MCF 10A (cell line): ENCODE measurements at regions not wholly inside any gene's neighbourhood (a gene's known extent, or its start where the extent isn't known, plus 50 kb on each side); places are given as distances from the start of the nearest gene placed in this dataset.
"Not testable (repeated sequence)": the region's sequence is repeated elsewhere in the genome, so short reads cannot be mapped to it uniquely, and the experiment has no call there.

Source experiments
- BruUV-seq: library from RNA; stranded (reverse); fragments of 400-500 nt; replicated peaks from 2 replicates; lab custom pipeline; 2021; lab: Mats Ljungman, UMichigan
- CTCF ChIA-PET: fragments of 300-600 bp; sonication (Branson Sonifier 250); formaldehyde crosslinking; extraction: SDS; loops from one replicate; lab custom pipeline; 2021; ENCODE audit warnings: antibody characterized with exemption, inconsistent platforms; lab: Yijun Ruan, JAX
- POLR2A ChIA-PET: fragments of 300-600, 350-650 bp; sonication (Branson Sonifier 250); formaldehyde crosslinking; extraction: SDS; loops from one replicate; lab custom pipeline; 2020; ENCODE audit warnings: antibody characterized with exemption, inconsistent platforms; lab: Yijun Ruan, JAX
- DNase-seq: peaks from one replicate; pipeline ENCODE4 v3.0.0-alpha.2; 2018; ENCODE audit not compliant: unreplicated experiment
- H3K27ac Mint-ChIP-seq: one replicate; pipeline ENCODE4 v1.8.0; 2022; ENCODE audit warnings: mild to moderate bottlenecking, low read depth, mixed read lengths; ENCODE audit not compliant: unreplicated experiment
- H3K27me3 Mint-ChIP-seq: one replicate; pipeline ENCODE4 v1.8.0; 2022; ENCODE audit warnings: mixed read lengths; ENCODE audit not compliant: insufficient read depth, unreplicated experiment
- H3K36me3 Mint-ChIP-seq: one replicate; pipeline ENCODE4 v1.8.0; 2022; ENCODE audit warnings: mild to moderate bottlenecking, moderate library complexity, mixed read lengths; ENCODE audit not compliant: insufficient read depth, unreplicated experiment
- H3K4me1 Mint-ChIP-seq: one replicate; pipeline ENCODE4 v1.8.0; 2022; ENCODE audit warnings: mixed read lengths; ENCODE audit not compliant: insufficient read depth, unreplicated experiment
- H3K4me3 Mint-ChIP-seq: one replicate; pipeline ENCODE4 v1.8.0; 2022; ENCODE audit warnings: mild to moderate bottlenecking, moderate library complexity, mixed read lengths; ENCODE audit not compliant: unreplicated experiment
- H3K9me3 Mint-ChIP-seq: one replicate; pipeline ENCODE4 v1.8.0; 2022; ENCODE audit warnings: mixed read lengths; ENCODE audit not compliant: unreplicated experiment
- CTCF ChIP-seq: fragments of 200-600 bp; IDR thresholded peaks from one replicate; pipeline ENCODE4 v1.8.0; 2022; ENCODE audit warnings: antibody characterized with exemption, mild to moderate bottlenecking; ENCODE audit not compliant: unreplicated experiment
- intact Hi-C: fragments of 100-400 bp; cut with micrococcal nuclease; formaldehyde crosslinking; loops from 2 replicates; pipeline ENCODE4 v1.14.1; 2022

GRCh38 chr9:86572904-86573303 lies 218.7 kb upstream of the TUT7 start:
- Mint-ChIP-seq H3K27me3 (no peaks in the 10 kb centered on the region), H3K4me1 (no peaks in the 10 kb centered on the region), H3K4me3 (no peak overlapping the region), H3K36me3 (no peaks in the 10 kb centered on the region), H3K27ac (no peak overlapping the region), H3K9me3 (peaks cover 8% of the 10 kb centered on the region)
- DNase-seq = no peak
- ChIA-PET POLR2A (interaction anchor here (0.6 kb wide), 1 partner anchor 286 kb away, joined by 4 read pairs; no protein-coding TSS in a partner anchor), CTCF (interaction anchor here (0.7 kb wide), 1 partner anchor 125 kb away, joined by 4 read pairs; no protein-coding TSS in a partner anchor)
- intact Hi-C loops = no loop called here
- no peak for TF ChIP-seq CTCF
- no TSS peak for BruUV-seq

- H3K4me1 Mint-ChIP-seq, DNase-seq, H3K27me3 Mint-ChIP-seq, H3K36me3 Mint-ChIP-seq, H3K4me3 Mint-ChIP-seq, POLR2A ChIA-PET, BruUV-seq, intact Hi-C loops, H3K27ac Mint-ChIP-seq, H3K9me3 Mint-ChIP-seq: not testable (repeated sequence)
- CTCF ChIA-PET = interaction anchor here (0.9 kb wide), 1 partner anchor 50 kb away, joined by 3 read pairs; no protein-coding TSS in a partner anchor
These were observed 211.4 kb upstream of the TUT7 start for GRCh38 chr9:86565603-86566002.

- ChIA-PET CTCF (interaction anchor here (0.6 kb wide), 1 partner anchor 1121 kb away, joined by 3 read pairs; no protein-coding TSS in a partner anchor), POLR2A (interaction anchor here (0.8 kb wide), 1 partner anchor 35 kb away, joined by 3 read pairs; no protein-coding TSS in a partner anchor)
- intact Hi-C loops = no loop called here
- DNase-seq = no peak
- no peak for TF ChIP-seq CTCF
- H3K4me1 Mint-ChIP-seq = peaks cover 8% of the 10 kb centered on the region
- H3K9me3 Mint-ChIP-seq = peaks cover 8% of the 10 kb centered on the region
- H3K36me3 Mint-ChIP-seq = no peaks in the 10 kb centered on the region
- no peak overlapping the region for H3K27ac Mint-ChIP-seq
- no TSS peak for BruUV-seq
- no peak overlapping the region for H3K4me3 Mint-ChIP-seq
- no peaks in the 10 kb centered on the region for H3K27me3 Mint-ChIP-seq
These were observed 209.7 kb upstream of the TUT7 start for GRCh38 chr9:86563936-86564335.

GRCh38 chr9:86563350-86563749 lies 209.1 kb upstream of the TUT7 start:
- no peak overlapping the region for H3K4me3 Mint-ChIP-seq
- no peak for TF ChIP-seq CTCF
- H3K9me3 Mint-ChIP-seq = peaks cover 5% of the 10 kb centered on the region
- H3K27ac Mint-ChIP-seq = no peak overlapping the region
- ChIA-PET CTCF (no interaction called here), POLR2A (no interaction called here)
- peak; percentile 11 for DNase-seq
- H3K27me3 Mint-ChIP-seq = no peaks in the 10 kb centered on the region
- H3K36me3 Mint-ChIP-seq = no peaks in the 10 kb centered on the region
- no TSS peak for BruUV-seq
- intact Hi-C loops = no loop called here
- H3K4me1 Mint-ChIP-seq = peaks cover 8% of the 10 kb centered on the region

- ChIA-PET POLR2A (no interaction called here), CTCF (interaction anchor here (0.6 kb wide), 1 partner anchor 128 kb away, joined by 3 read pairs; no protein-coding TSS in a partner anchor)
- intact Hi-C loops = no loop called here
- Mint-ChIP-seq H3K9me3 (no peaks in the 10 kb centered on the region), H3K36me3 (no peaks in the 10 kb centered on the region), H3K4me1 (peaks cover 8% of the 10 kb centered on the region), H3K4me3 (no peak overlapping the region), H3K27ac (no peak overlapping the region), H3K27me3 (no peaks in the 10 kb centered on the region)
- no peak for TF ChIP-seq CTCF
- no TSS peak for BruUV-seq
- no peak for DNase-seq
These were observed 208.5 kb upstream of the TUT7 start for GRCh38 chr9:86562691-86563090.
